B cell (primary cell): ENCODE measurements at regions not wholly inside any gene's neighbourhood (a gene's known extent, or its start where the extent isn't known, plus 50 kb on each side); places are given as distances from the start of the nearest gene placed in this dataset.

Experiments
- ATAC-seq: fragments of 200-7000 bp; cut with Tn5 transposase; one replicate; pipeline ENCODE4 v1.10.0; 2021; ENCODE audit warnings: low read depth, mild to moderate bottlenecking, moderate number of reproducible peaks, moderate library complexity
- CTCF ChIA-PET: fragments of 350-600 bp; sonication (Branson Sonifier 250); formaldehyde crosslinking; loops from one replicate; lab custom pipeline; 2021; ENCODE audit warnings: antibody characterized with exemption, inconsistent platforms; lab: Charles Lee
- POLR2A ChIA-PET: fragments of 350-600 bp; sonication (Branson Sonifier 250); formaldehyde crosslinking; loops from one replicate; lab custom pipeline; 2021; ENCODE audit warnings: antibody characterized with exemption; lab: Charles Lee
- DNase-seq: peaks from one replicate; pipeline ENCODE4 v3.0.0; 2013
- H2AFZ ChIP-seq: 2 replicates; pipeline ENCODE4 v1.6.1; 2012; ENCODE audit warnings: mild to moderate bottlenecking, low read depth, low read length; ENCODE audit not compliant: insufficient read depth, poor library complexity, severe bottlenecking
- H3K27ac ChIP-seq, 2 donors: 1 replicate in 1 of 2; 2 replicates in 1 of 2; pipeline ENCODE4 v1.5.1; 2012 to 2013; ENCODE audit warnings: low read length in 2 of 2, mild to moderate bottlenecking in 2 of 2, moderate library complexity in 1 of 2
- H3K27me3 ChIP-seq, 4 experiments: fragments of 200-600 bp in 1 of 4; sonication (generic) in 1 of 4; replicated peaks in 1 of 4; 1 replicate in 2 of 4; 2 replicates in 2 of 4; pipeline versions ENCODE4 v1.6.1 to v1.7.0; 2013 to 2016; ENCODE audit warnings: low read length in 3 of 4, mild to moderate bottlenecking in 2 of 4, mixed read lengths in 1 of 4, moderate library complexity in 1 of 4; ENCODE audit not compliant: insufficient read depth in 4 of 4, control insufficient read depth in 3 of 4; ENCODE audit errors: control extremely low read depth in 1 of 4
- H3K36me3 ChIP-seq, 2 experiments: replicated peaks in 1 of 2; 1 replicate in 1 of 2; 2 replicates in 1 of 2; pipeline versions ENCODE4 v1.6.1 to v1.7.1; 2013; ENCODE audit warnings: low read length in 1 of 2; ENCODE audit not compliant: insufficient read depth in 2 of 2, control insufficient read depth in 1 of 2; ENCODE audit errors: control extremely low read depth in 1 of 2, extremely low read depth in 1 of 2
- H3K4me1 ChIP-seq, 2 donors: fragments of 200-600 bp in 1 of 2; sonication (generic) in 1 of 2; 1 replicate in 1 of 2; 2 replicates in 1 of 2; pipeline versions ENCODE4 v1.5.1 to v1.6.1; 2013 to 2017; ENCODE audit warnings: low read length in 2 of 2; ENCODE audit not compliant: control insufficient read depth in 2 of 2, insufficient read depth in 2 of 2
- H3K4me2 ChIP-seq: replicated peaks from 2 replicates; pipeline ENCODE3; 2012; ENCODE audit warnings: mild to moderate bottlenecking, low read depth, low read length; ENCODE audit not compliant: poor library complexity, severe bottlenecking
- H3K4me3 ChIP-seq, 5 experiments: fragments of 200-600 bp in 1 of 5; sonication (generic) in 1 of 5; 1 replicate in 3 of 5; 2 replicates in 2 of 5; pipeline versions ENCODE4 v1.5.1 to v1.7.0; 2011 to 2016; ENCODE audit warnings: low read length in 4 of 5, mild to moderate bottlenecking in 4 of 5, low read depth in 2 of 5, control low read depth in 1 of 5, moderate library complexity in 1 of 5; ENCODE audit not compliant: insufficient read depth in 1 of 5; ENCODE audit errors: control extremely low read depth in 1 of 5, extremely low read depth in 1 of 5
- H3K79me2 ChIP-seq: fragments of 200-600 bp; sonication (generic); one replicate; pipeline ENCODE4 v1.6.0; 2016; ENCODE audit warnings: low read length; ENCODE audit not compliant: control insufficient read depth, insufficient read depth
- H3K9ac ChIP-seq: fragments of 200-600 bp; sonication (generic); 2 replicates; pipeline ENCODE4 v1.6.1; 2017; ENCODE audit warnings: mild to moderate bottlenecking, low read length, moderate library complexity
- H3K9me3 ChIP-seq, 3 donors: one replicate each; pipeline versions ENCODE4 v1.6.1 to v1.7.1; 2013; ENCODE audit warnings: low read length in 2 of 3; ENCODE audit not compliant: control insufficient read depth in 2 of 3, insufficient read depth in 1 of 3; ENCODE audit errors: control extremely low read depth in 1 of 3
- H4K20me1 ChIP-seq: 2 replicates; pipeline ENCODE4 v1.6.0; 2012; ENCODE audit warnings: mild to moderate bottlenecking, low read length; ENCODE audit not compliant: insufficient read depth, control insufficient read depth, poor library complexity, severe bottlenecking
- H3K27ac Mint-ChIP-seq: one replicate; pipeline ENCODE4 v1.8.0; 2021; ENCODE audit warnings: mixed read lengths
- H3K27me3 Mint-ChIP-seq: one replicate; pipeline ENCODE4 v1.8.0; 2021; ENCODE audit warnings: mixed read lengths
- H3K4me1 Mint-ChIP-seq: one replicate; pipeline ENCODE4 v1.8.0; 2021; ENCODE audit warnings: mixed read lengths
- H3K4me3 Mint-ChIP-seq: one replicate; pipeline ENCODE4 v1.8.0; 2021; ENCODE audit warnings: mixed read lengths
- H3K9me3 Mint-ChIP-seq: one replicate; pipeline ENCODE4 v1.8.0; 2022; ENCODE audit warnings: mixed read lengths; ENCODE audit not compliant: insufficient read depth
- CTCF ChIP-seq: fragments of 200-600 bp; IDR thresholded peaks from one replicate; pipeline ENCODE4 v1.8.0; 2022; ENCODE audit warnings: antibody characterized with exemption, mild to moderate bottlenecking
- EZH2 ChIP-seq: IDR thresholded peaks from 2 replicates; pipeline ENCODE4 v1.6.1; 2012; ENCODE audit warnings: borderline replicate concordance, low read depth, mild to moderate bottlenecking, moderate library complexity, low read length; ENCODE audit not compliant: insufficient read depth, poor library complexity, severe bottlenecking
- intact Hi-C: fragments of 100-400 bp; cut with micrococcal nuclease; formaldehyde crosslinking; loops from one replicate; pipeline ENCODE4 v1.10.0; 2022

- TF ChIP-seq CTCF (no peak), EZH2 (no peak)
- DNase-seq: no peak
- no peak overlapping the region for H3K4me3 ChIP-seq
Measured at GRCh38 chr3:159332535-159333099, 530.8 kb downstream of the MFSD1 start.

GRCh38 chr3:159339131-159339530, 537.3 kb downstream of the MFSD1 start:
- TF ChIP-seq CTCF: no peak
- no peak for TF ChIP-seq EZH2
- Histone ChIP-seq H3K36me3 (no peaks in the 10 kb centered on the region), H3K4me1 (no peaks in the 10 kb centered on the region), H4K20me1 (no peaks in the 10 kb centered on the region), H3K9ac (no peak overlapping the region), H2AFZ (no peak overlapping the region), H3K4me3 (no peak overlapping the region), H3K4me2 (no peak overlapping the region), H3K79me2 (no peaks in the 10 kb centered on the region), H3K27me3 (no peaks in the 10 kb centered on the region), H3K27ac (no peak overlapping the region), H3K9me3 (peaks cover 0 to 4% (median 0%) of the 10 kb centered on the region in 3 donors)
- intact Hi-C loops: no loop called here
- Mint-ChIP-seq H3K27ac (no peak overlapping the region), H3K4me3 (no peak overlapping the region), H3K9me3 (peaks cover 2% of the 10 kb centered on the region), H3K27me3 (no peaks in the 10 kb centered on the region), H3K4me1 (no peaks in the 10 kb centered on the region)
- no peak for ATAC-seq
- ChIA-PET CTCF (no interaction called here), POLR2A (no interaction called here)
- no peak for DNase-seq

More at GRCh38 chr3:159332535-159333099, 530.8 kb downstream of the MFSD1 start:
- Mint-ChIP-seq H3K27me3 (no peaks in the 10 kb centered on the region), H3K27ac (no peak overlapping the region), H3K4me3 (no peak overlapping the region), H3K9me3 (no peaks in the 10 kb centered on the region), H3K4me1 (no peaks in the 10 kb centered on the region)
- Histone ChIP-seq H3K36me3 (no peaks in the 10 kb centered on the region), H3K27me3 (no peaks in the 10 kb centered on the region), H3K4me1 (no peaks in the 10 kb centered on the region), H3K27ac (no peak overlapping the region), H3K4me2 (no peak overlapping the region), H4K20me1 (no peaks in the 10 kb centered on the region), H3K9ac (no peak overlapping the region), H3K9me3 (no peaks in the 10 kb centered on the region), H3K79me2 (no peaks in the 10 kb centered on the region), H2AFZ (no peak overlapping the region)
- ChIA-PET CTCF (no interaction called here), POLR2A (no interaction called here)
- no peak for ATAC-seq
- intact Hi-C loops: no loop called here
